GM23338 (cell line): ENCODE measurements at regions not wholly inside any gene's neighbourhood (a gene's known extent, or its start where the extent isn't known, plus 50 kb on each side); places are given as distances from the start of the nearest gene placed in this dataset.

ENCODE experiments used
- ATAC-seq: fragments of 200-7000 bp; cut with Tn5 transposase; 3 replicates; pipeline ENCODE4 v1.9.1; 2020
- DNase-seq: peaks from one replicate; pipeline ENCODE4 v3.0.0-alpha.2; 2015; ENCODE audit warnings: low spot score
- H2AFZ ChIP-seq: fragments of 200-600 bp; sonication (generic); 2 replicates; pipeline ENCODE4 v1.8.0; 2016; ENCODE audit warnings: antibody characterized with exemption, mild to moderate bottlenecking, moderate library complexity
- H3F3A ChIP-seq: fragments of 200-600 bp; sonication (generic); replicated peaks from 2 replicates; pipeline ENCODE4 v1.8.0; 2017; ENCODE audit warnings: antibody characterized with exemption, mixed run types, low read depth
- H3K27ac ChIP-seq: fragments of 200-600 bp; sonication (generic); 2 replicates; pipeline ENCODE4 v1.6.1; 2016; ENCODE audit warnings: low read depth
- H3K27me3 ChIP-seq: fragments of 200-600 bp; sonication (generic); 2 replicates; pipeline ENCODE4 v1.8.0; 2016; ENCODE audit warnings: mild to moderate bottlenecking, mixed run types, moderate library complexity; ENCODE audit not compliant: insufficient read depth
- H3K36me3 ChIP-seq: fragments of 200-600 bp; sonication (generic); 2 replicates; pipeline ENCODE4 v1.8.0; 2016; ENCODE audit warnings: mild to moderate bottlenecking; ENCODE audit not compliant: insufficient read depth
- H3K4me1 ChIP-seq: fragments of 200-600 bp; sonication (generic); 2 replicates; pipeline ENCODE4 v1.8.0; 2016; ENCODE audit warnings: mild to moderate bottlenecking, moderate library complexity; ENCODE audit not compliant: insufficient read depth
- H3K4me2 ChIP-seq: fragments of 200-600 bp; sonication (generic); 2 replicates; pipeline ENCODE4 v1.7.1; 2017; ENCODE audit warnings: mixed run types
- H3K4me3 ChIP-seq: fragments of 200-600 bp; sonication (generic); 2 replicates; pipeline ENCODE4 v1.6.1; 2016; ENCODE audit warnings: mixed run types
- H3K79me2 ChIP-seq: fragments of 200-600 bp; sonication (generic); replicated peaks from 2 replicates; pipeline ENCODE4 v1.8.0; 2017; ENCODE audit warnings: mild to moderate bottlenecking; ENCODE audit not compliant: insufficient read depth
- H3K9me2 ChIP-seq: fragments of 200-600 bp; sonication (generic); 2 replicates; pipeline ENCODE4 v1.8.0; 2017; ENCODE audit not compliant: insufficient read depth
- H4K20me1 ChIP-seq: fragments of 200-600 bp; sonication (generic); replicated peaks from 2 replicates; pipeline ENCODE4 v1.8.0; 2017; ENCODE audit warnings: mild to moderate bottlenecking; ENCODE audit not compliant: insufficient read depth
- H3K27ac Mint-ChIP-seq: 2 replicates; pipeline ENCODE4 v1.8.0; 2020; ENCODE audit warnings: inconsistent platforms, mild to moderate bottlenecking, moderate library complexity, mixed read lengths
- H3K27me3 Mint-ChIP-seq: 3 replicates; pipeline ENCODE4 v1.8.0; 2022; ENCODE audit warnings: low read depth, mild to moderate bottlenecking, moderate library complexity, mixed read lengths, inconsistent platforms; ENCODE audit not compliant: insufficient read depth, poor library complexity
- H3K36me3 Mint-ChIP-seq: 3 replicates; pipeline ENCODE4 v1.8.0; 2021; ENCODE audit warnings: low read depth, mild to moderate bottlenecking, inconsistent platforms, moderate library complexity, mixed read lengths
- H3K4me1 Mint-ChIP-seq: 3 replicates; pipeline ENCODE4 v1.8.0; 2020; ENCODE audit warnings: mild to moderate bottlenecking, inconsistent platforms, mixed read lengths
- H3K4me3 Mint-ChIP-seq: 3 replicates; pipeline ENCODE4 v1.8.0; 2021; ENCODE audit warnings: moderate library complexity, mild to moderate bottlenecking, inconsistent platforms, mixed read lengths
- H3K9me3 Mint-ChIP-seq: 3 replicates; pipeline ENCODE4 v1.8.0; 2020; ENCODE audit warnings: moderate library complexity, mild to moderate bottlenecking, inconsistent platforms, mixed read lengths
- CREB1 ChIP-seq: fragments of 250-450 bp; sonication (Bioruptor Pico); IDR thresholded peaks from 2 replicates; pipeline ENCODE4 v1.5.0; 2020; ENCODE audit warnings: low read depth, mild to moderate bottlenecking, moderate library complexity
- ETS1 ChIP-seq: IDR thresholded peaks from 2 replicates; pipeline ENCODE4 v1.6.1; 2016; ENCODE audit warnings: antibody characterized with exemption
- EZH2 ChIP-seq: fragments of 200-600 bp; sonication (generic); IDR thresholded peaks from one replicate; pipeline ENCODE4 v1.8.0; 2017; ENCODE audit warnings: antibody characterized with exemption, mild to moderate bottlenecking, low read depth; ENCODE audit not compliant: unreplicated experiment
- EZH2phosphoT487 ChIP-seq: fragments of 200-600 bp; sonication (generic); IDR thresholded peaks from one replicate; pipeline ENCODE4 v1.8.1; 2018; ENCODE audit warnings: antibody characterized with exemption; ENCODE audit not compliant: unreplicated experiment
- JUNB ChIP-seq: IDR thresholded peaks from one replicate; pipeline ENCODE4 v1.6.1; 2016; ENCODE audit warnings: antibody characterized with exemption; ENCODE audit not compliant: unreplicated experiment
- NANOG ChIP-seq: IDR thresholded peaks from 2 replicates; pipeline ENCODE4 v1.6.1; 2016; ENCODE audit warnings: antibody characterized with exemption, borderline replicate concordance
- POLR2AphosphoS5 ChIP-seq: IDR thresholded peaks from 2 replicates; pipeline ENCODE4 v1.6.1; 2016; ENCODE audit warnings: antibody characterized with exemption, low read depth
- STAT1 ChIP-seq: IDR thresholded peaks from one replicate; pipeline ENCODE4 v1.6.1; 2016; ENCODE audit warnings: antibody characterized with exemption; ENCODE audit not compliant: unreplicated experiment
- ZNF114 ChIP-seq: fragments of 250-450 bp; sonication (Bioruptor Pico); IDR thresholded peaks from 2 replicates; pipeline ENCODE4 v1.5.0; 2020; ENCODE audit warnings: mild to moderate bottlenecking, moderate library complexity
- ZNF331 ChIP-seq: fragments of 250-450 bp; sonication (Bioruptor Pico); IDR thresholded peaks from 2 replicates; pipeline ENCODE4 v1.5.0; 2020; ENCODE audit warnings: low read depth, mild to moderate bottlenecking, moderate library complexity
- TF ChIP-seq, protein P1 (sequence below): IDR thresholded peaks from one replicate; pipeline ENCODE4 v1.6.1; 2018; ENCODE audit warnings: antibody characterized with exemption; ENCODE audit not compliant: unreplicated experiment
- TF ChIP-seq, protein P2 (sequence below): fragments of 250-450 bp; sonication (Bioruptor Pico); IDR thresholded peaks from 2 replicates; pipeline ENCODE4 v1.5.0; 2020; ENCODE audit warnings: mild to moderate bottlenecking, moderate library complexity

GRCh38 chr5:21185536-21185935, 1197.5 kb upstream of the CDH18 start (continued):
- TF ChIP-seq, protein P1, sequence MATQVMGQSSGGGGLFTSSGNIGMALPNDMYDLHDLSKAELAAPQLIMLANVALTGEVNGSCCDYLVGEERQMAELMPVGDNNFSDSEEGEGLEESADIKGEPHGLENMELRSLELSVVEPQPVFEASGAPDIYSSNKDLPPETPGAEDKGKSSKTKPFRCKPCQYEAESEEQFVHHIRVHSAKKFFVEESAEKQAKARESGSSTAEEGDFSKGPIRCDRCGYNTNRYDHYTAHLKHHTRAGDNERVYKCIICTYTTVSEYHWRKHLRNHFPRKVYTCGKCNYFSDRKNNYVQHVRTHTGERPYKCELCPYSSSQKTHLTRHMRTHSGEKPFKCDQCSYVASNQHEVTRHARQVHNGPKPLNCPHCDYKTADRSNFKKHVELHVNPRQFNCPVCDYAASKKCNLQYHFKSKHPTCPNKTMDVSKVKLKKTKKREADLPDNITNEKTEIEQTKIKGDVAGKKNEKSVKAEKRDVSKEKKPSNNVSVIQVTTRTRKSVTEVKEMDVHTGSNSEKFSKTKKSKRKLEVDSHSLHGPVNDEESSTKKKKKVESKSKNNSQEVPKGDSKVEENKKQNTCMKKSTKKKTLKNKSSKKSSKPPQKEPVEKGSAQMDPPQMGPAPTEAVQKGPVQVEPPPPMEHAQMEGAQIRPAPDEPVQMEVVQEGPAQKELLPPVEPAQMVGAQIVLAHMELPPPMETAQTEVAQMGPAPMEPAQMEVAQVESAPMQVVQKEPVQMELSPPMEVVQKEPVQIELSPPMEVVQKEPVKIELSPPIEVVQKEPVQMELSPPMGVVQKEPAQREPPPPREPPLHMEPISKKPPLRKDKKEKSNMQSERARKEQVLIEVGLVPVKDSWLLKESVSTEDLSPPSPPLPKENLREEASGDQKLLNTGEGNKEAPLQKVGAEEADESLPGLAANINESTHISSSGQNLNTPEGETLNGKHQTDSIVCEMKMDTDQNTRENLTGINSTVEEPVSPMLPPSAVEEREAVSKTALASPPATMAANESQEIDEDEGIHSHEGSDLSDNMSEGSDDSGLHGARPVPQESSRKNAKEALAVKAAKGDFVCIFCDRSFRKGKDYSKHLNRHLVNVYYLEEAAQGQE = no peak
- no peak for TF ChIP-seq JUNB
- TF ChIP-seq NANOG = no peak
- TF ChIP-seq ETS1 = no peak

DNA sequence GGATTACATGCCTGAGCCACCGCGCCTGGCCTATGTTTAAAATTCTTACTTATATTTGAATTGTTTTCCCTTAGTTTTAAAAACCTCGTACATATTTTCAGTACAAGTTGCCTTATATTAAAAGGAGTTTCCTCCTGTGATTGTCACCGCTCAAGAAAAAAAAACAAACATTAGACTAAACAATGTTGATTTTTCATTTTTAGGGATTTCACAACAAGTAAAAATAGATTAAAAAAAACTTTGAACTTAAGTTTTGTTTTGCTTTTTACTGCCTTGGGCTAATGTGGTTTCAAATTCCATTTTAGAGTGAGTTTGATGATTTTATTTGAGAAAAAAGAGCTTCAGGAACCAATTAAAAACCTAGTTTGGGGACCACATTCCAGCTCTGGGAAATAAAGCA, 1196.6 kb upstream of the CDH18 start:
- Histone ChIP-seq H4K20me1 (no peaks in the 10 kb centered on the region), H3K79me2 (no peaks in the 10 kb centered on the region), H3F3A (no peaks in the 10 kb centered on the region), H3K36me3 (no peaks in the 10 kb centered on the region), H3K4me3 (no peak overlapping the region), H2AFZ (no peak overlapping the region), H3K4me1 (no peaks in the 10 kb centered on the region), H3K4me2 (no peak overlapping the region), H3K27ac (no peak overlapping the region), H3K9me2 (no peaks in the 10 kb centered on the region), H3K27me3 (no peaks in the 10 kb centered on the region)
- H3K9me3 Mint-ChIP-seq = no peaks in the 10 kb centered on the region
- H3K36me3 Mint-ChIP-seq = no peaks in the 10 kb centered on the region
- DNase-seq (no peak), ATAC-seq (no peak)
- no peak overlapping the region for H3K27ac Mint-ChIP-seq
- H3K4me1 Mint-ChIP-seq = no peaks in the 10 kb centered on the region; the same call in 2 of the 3 replicates
- H3K4me3 Mint-ChIP-seq = no peak overlapping the region
- H3K27me3 Mint-ChIP-seq = peaks cover 4% of the 10 kb centered on the region
- no peak for TF ChIP-seq POLR2AphosphoS5
- TF ChIP-seq, protein P2, sequence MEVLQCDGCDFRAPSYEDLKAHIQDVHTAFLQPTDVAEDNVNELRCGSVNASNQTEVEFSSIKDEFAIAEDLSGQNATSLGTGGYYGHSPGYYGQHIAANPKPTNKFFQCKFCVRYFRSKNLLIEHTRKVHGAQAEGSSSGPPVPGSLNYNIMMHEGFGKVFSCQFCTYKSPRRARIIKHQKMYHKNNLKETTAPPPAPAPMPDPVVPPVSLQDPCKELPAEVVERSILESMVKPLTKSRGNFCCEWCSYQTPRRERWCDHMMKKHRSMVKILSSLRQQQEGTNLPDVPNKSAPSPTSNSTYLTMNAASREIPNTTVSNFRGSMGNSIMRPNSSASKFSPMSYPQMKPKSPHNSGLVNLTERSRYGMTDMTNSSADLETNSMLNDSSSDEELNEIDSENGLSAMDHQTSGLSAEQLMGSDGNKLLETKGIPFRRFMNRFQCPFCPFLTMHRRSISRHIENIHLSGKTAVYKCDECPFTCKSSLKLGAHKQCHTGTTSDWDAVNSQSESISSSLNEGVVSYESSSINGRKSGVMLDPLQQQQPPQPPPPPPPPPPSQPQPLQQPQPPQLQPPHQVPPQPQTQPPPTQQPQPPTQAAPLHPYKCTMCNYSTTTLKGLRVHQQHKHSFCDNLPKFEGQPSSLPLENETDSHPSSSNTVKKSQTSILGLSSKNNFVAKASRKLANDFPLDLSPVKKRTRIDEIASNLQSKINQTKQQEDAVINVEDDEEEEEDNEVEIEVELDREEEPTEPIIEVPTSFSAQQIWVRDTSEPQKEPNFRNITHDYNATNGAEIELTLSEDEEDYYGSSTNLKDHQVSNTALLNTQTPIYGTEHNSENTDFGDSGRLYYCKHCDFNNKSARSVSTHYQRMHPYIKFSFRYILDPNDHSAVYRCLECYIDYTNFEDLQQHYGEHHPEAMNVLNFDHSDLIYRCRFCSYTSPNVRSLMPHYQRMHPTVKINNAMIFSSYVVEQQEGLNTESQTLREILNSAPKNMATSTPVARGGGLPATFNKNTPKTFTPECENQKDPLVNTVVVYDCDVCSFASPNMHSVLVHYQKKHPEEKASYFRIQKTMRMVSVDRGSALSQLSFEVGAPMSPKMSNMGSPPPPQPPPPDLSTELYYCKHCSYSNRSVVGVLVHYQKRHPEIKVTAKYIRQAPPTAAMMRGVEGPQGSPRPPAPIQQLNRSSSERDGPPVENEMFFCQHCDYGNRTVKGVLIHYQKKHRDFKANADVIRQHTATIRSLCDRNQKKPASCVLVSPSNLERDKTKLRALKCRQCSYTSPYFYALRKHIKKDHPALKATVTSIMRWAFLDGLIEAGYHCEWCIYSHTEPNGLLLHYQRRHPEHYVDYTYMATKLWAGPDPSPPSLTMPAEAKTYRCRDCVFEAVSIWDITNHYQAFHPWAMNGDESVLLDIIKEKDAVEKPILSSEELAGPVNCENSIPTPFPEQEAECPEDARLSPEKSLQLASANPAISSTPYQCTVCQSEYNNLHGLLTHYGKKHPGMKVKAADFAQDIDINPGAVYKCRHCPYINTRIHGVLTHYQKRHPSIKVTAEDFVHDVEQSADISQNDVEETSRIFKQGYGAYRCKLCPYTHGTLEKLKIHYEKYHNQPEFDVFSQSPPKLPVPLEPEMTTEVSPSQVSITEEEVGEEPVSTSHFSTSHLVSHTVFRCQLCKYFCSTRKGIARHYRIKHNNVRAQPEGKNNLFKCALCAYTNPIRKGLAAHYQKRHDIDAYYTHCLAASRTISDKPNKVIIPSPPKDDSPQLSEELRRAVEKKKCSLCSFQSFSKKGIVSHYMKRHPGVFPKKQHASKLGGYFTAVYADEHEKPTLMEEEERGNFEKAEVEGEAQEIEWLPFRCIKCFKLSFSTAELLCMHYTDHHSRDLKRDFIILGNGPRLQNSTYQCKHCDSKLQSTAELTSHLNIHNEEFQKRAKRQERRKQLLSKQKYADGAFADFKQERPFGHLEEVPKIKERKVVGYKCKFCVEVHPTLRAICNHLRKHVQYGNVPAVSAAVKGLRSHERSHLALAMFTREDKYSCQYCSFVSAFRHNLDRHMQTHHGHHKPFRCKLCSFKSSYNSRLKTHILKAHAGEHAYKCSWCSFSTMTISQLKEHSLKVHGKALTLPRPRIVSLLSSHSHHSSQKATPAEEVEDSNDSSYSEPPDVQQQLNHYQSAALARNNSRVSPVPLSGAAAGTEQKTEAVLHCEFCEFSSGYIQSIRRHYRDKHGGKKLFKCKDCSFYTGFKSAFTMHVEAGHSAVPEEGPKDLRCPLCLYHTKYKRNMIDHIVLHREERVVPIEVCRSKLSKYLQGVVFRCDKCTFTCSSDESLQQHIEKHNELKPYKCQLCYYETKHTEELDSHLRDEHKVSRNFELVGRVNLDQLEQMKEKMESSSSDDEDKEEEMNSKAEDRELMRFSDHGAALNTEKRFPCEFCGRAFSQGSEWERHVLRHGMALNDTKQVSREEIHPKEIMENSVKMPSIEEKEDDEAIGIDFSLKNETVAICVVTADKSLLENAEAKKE = no peak
- no peak for TF ChIP-seq CREB1 (CRISPR knock-in tag)
- TF ChIP-seq STAT1 = no peak
- TF ChIP-seq ZNF114 (CRISPR knock-in tag) = no peak
- no peak for TF ChIP-seq EZH2phosphoT487
- no peak for TF ChIP-seq ZNF331 (CRISPR knock-in tag)
- no peak for TF ChIP-seq NANOG
- no peak for TF ChIP-seq EZH2
- TF ChIP-seq, protein P1 = no peak
